Activated CD8-positive, alpha-beta memory T cell treated with anti-CD3 and anti-CD28 coated beads for 4 hours (primary cell): ENCODE measurements at regions not wholly inside any gene's neighbourhood (a gene's known extent, or its start where the extent isn't known, plus 50 kb on each side); places are given as distances from the start of the nearest gene placed in this dataset.
"Not testable (repeated sequence)": the region's sequence is repeated elsewhere in the genome, so short reads cannot be mapped to it uniquely, and the experiment has no call there.

Experiments used
- DNase-seq, 2 donors: peaks; one replicate each; pipeline ENCODE4 v3.0.0-alpha.2; 2020; ENCODE audit warnings: low read depth in 2 of 2

DNA sequence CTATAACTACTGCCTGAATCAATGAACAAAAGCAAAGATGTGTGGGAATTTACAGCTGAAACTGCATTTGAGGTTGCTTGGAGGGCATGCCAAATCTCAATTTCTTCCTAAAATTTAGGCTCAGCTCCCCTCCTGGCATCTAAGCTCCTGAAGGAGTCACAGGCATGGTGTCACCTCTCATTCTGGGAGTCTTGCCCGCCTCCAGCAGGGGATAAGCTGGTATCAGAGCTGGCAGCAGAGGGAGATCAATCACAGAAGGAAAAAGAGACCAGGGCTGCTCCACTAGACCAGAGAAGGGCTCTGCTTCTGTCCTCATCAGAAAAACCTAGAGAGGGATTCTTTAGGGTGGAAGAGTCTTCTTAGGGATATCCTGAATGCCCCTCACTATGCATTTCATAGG lies 150.4 kb upstream of the SLC6A11 start:
- no peak for DNase-seq

- DNase-seq, result no peak
Measured at GRCh38 chr3:10666621-10667020, 149.4 kb upstream of the SLC6A11 start.

DNA sequence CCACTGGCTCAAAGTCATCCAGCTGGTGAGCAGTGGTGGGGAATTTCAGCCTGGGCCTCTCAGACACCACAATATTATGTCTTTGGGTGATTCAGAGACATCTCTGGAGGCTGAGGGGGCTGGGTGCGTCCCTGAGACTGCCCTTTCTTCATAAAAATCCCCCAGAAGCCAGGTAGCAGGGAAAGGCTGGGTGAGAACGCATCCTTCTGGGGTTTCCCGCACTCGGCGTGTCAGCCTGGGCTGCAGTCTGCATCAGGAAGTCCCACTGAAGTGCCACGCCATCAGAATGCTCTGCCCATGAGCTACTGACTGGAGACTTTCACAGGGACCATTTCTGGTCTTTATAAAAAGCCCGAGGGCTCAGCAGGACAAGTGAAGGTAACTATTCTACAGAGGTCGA lies 148.8 kb upstream of the SLC6A11 start:
- DNase-seq, result no peak

GRCh38 chr3:10667901-10668476 lies 148.0 kb upstream of the SLC6A11 start:
- DNase-seq, result no peak

GRCh38 chr3:10669490-10670048 lies 146.5 kb upstream of the SLC6A11 start:
- no peak for DNase-seq

GRCh38 chr3:10672422-10672821 lies 143.6 kb upstream of the SLC6A11 start:
- no peak for DNase-seq

DNA sequence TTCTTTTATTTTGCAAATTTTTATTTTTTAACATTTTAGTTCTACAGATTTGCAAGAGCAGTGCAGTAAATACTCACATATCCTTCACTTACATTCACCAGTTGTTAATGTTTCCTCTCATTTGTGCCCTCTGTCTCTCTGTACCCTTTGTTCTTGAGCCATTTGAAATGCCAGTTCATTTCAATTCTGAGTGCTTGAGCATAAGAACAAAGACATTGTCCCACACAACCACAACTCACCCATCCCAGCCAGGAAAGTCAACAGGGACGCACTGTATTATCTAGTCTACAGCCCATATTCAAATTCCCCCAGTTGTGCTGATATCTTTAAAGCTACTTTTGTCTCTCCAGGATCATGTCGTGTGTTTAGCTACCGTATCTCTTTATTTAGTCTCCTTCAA lies 141.4 kb upstream of the SLC6A11 start:
- no peak for DNase-seq

DNA sequence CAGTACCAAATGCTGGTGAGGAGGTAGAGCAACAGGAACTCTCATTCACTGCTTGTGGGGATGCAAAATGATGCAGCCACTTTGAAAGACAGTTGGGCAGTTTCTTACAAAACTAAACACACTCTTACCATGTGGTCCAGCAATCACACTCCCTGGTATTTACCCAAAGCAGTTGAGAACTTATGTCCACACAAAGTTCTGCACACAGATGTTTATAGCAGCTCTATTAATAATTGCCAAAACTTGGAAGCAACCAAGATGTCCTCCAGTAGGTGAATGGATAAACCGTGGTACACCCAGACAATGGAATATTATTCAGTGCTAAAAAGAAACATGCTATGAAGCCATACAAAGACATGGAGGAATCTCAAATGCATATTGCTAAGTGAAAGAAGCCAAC lies 139.1 kb upstream of the SLC6A11 start:
- DNase-seq, result no peak

GRCh38 chr3:10678796-10679376 lies 137.1 kb upstream of the SLC6A11 start:
- no peak for DNase-seq

DNA sequence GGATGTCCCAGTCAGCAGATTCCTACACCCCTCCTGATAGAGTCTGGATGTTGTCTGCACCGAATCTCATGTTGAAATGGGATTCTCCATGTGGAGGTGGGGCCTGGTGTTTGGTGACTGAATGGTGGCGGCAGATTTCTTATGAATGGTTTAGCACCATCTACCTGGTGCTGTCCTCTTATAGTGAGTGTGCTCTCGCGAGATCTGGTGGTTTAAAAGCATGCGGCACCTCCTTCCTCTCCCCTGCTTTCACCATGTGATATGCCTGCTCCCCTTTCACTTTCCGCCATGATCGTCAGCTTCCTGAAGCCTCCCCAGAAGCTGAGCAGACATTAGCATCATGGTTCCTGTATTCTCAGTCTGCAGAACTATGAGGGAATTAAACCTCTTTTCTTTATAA lies 135.2 kb upstream of the SLC6A11 start:
- DNase-seq, result no peak

GRCh38 chr3:10682692-10683091 lies 133.3 kb upstream of the SLC6A11 start:
- DNase-seq, result no peak

GRCh38 chr3:10683106-10683505 lies 132.9 kb upstream of the SLC6A11 start:
- DNase-seq, result no peak

GRCh38 chr3:10688126-10688525 lies 127.9 kb upstream of the SLC6A11 start:
- no peak for DNase-seq

DNA sequence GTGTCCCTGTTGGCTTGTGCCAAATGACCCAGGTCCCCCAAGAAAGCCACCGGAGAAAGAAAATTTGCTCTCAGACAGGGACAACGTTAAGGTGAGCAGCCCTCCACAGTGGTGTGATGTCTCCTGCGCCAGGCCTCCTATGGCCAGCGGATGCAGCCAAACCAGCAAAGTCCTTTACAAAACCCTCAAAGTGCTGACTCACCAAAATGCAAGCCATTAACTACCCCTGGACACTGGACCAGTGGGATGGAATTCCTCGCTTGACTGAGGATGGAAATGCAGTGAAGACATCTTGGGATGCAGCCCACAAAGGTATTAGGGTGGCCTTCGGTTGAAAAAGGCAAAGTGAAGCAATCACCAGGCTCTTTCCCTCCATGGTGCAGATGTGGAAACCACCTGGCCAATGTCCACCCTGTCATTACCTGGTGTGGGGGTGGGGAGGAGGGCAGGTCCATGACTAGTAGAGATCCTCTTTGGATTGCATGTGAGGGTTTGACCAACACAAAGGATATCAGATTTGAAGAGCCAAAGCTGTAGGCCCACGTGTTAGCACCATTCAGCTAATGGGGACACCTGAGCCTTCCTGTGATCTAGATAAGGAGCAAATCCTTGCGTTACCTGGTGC lies 127.4 kb upstream of the SLC6A11 start:
- no peak for DNase-seq

DNA sequence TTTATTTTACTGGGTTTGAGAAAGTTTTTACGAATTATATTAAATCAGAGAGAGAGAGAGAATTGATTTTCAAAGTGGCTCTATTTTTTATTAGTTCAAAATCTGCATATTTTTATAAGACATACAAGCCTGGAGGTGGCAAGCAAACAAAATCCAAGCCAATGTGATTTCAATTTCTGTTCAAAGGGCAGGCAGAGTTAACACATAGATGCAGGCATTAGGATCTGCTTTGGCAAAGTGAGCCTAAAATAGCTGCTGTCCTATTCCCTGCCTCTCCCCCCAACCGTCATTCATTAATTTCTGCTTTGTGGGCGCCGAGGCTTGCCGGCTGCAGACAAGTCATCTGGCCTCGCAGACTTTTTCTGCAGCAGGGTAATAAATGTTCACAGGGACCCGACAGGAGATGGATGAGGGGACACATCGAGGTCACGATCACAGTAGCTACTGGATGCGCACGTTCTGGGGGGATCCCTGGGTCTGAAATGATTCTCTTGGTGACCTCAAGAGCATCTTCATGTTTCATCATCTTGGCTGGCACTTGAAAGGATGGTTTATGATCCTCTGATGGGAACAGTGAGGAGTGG lies 123.9 kb upstream of the SLC6A11 start:
- DNase-seq, result no peak

GRCh38 chr3:10693457-10693856 lies 122.6 kb upstream of the SLC6A11 start:
- no peak for DNase-seq

DNA sequence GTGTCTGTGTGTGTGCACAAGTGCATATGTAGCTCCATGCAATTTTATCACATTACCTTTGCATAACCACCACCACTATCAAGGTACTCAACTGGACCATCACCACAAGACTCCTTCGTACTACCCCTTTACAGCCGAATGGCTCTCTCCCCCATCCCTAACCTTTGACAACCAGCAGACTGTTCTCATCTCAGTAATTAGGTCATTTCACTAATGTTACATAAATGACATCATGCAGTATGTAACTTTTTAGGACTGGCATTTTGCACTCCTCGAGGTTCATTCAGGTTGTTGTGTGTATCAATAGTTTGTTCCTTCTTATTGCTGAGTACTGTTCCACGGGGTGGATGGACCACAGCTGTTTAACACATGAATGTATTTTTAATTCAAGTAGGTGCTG lies 121.8 kb upstream of the SLC6A11 start:
- no peak for DNase-seq

- not testable (repeated sequence) for DNase-seq
Measured at GRCh38 chr3:10695186-10695585, 120.8 kb upstream of the SLC6A11 start.

GRCh38 chr3:10695595-10696285 lies 120.3 kb upstream of the SLC6A11 start:
- no peak for DNase-seq

DNA sequence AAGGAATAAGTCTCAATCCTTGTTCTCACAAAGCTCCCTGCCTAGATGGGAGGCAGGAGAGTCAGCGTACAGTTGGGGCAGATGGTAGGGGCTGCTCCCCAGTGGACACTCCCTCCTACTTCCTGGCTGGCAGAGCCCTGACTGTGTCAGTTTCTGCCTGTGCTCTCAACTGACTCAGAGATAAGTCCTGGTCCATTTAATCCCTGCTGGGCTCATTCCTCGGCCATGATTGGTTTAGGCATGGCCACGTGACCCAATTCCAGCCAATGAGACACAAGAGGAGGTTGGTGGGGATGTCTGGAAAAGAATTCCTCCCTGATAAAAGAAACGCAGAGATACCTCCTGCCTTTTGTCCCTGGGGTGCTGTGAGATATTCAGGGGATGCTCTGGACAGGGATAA lies 118.1 kb upstream of the SLC6A11 start:
- DNase-seq, result no peak

DNA sequence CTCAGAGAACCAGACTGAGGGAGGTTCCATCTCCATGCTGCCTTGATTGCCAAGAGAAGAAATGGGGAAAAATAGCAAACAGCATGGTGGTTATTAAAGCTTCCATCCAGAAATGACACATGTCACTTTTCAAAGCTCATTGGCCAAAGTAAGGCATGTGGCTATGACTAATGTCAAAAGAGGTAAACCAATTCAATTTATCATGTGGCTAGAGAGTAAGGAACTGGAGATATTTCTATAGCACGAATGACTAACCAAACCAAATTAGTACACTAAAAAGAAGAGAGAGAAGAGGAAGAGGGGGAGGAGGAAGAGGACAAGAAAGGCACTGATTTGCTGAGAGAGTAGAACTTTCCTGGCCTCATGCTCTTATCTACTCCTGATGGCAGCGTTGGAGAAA lies 115.2 kb upstream of the SLC6A11 start:
- no peak for DNase-seq

GRCh38 chr3:10702961-10703740 lies 112.9 kb upstream of the SLC6A11 start:
- DNase-seq, result no peak
